GM23338 (cell line): ENCODE measurements at regions not wholly inside any gene's neighbourhood (a gene's known extent, or its start where the extent isn't known, plus 50 kb on each side); places are given as distances from the start of the nearest gene placed in this dataset.

Source experiments
- ATAC-seq: fragments of 200-7000 bp; cut with Tn5 transposase; 3 replicates; pipeline ENCODE4 v1.9.1; 2020
- DNase-seq: peaks from one replicate; pipeline ENCODE4 v3.0.0-alpha.2; 2015; ENCODE audit warnings: low spot score
- H2AFZ ChIP-seq: fragments of 200-600 bp; sonication (generic); 2 replicates; pipeline ENCODE4 v1.8.0; 2016; ENCODE audit warnings: antibody characterized with exemption, mild to moderate bottlenecking, moderate library complexity
- H3F3A ChIP-seq: fragments of 200-600 bp; sonication (generic); replicated peaks from 2 replicates; pipeline ENCODE4 v1.8.0; 2017; ENCODE audit warnings: antibody characterized with exemption, mixed run types, low read depth
- H3K27ac ChIP-seq: fragments of 200-600 bp; sonication (generic); 2 replicates; pipeline ENCODE4 v1.6.1; 2016; ENCODE audit warnings: low read depth
- H3K27me3 ChIP-seq: fragments of 200-600 bp; sonication (generic); 2 replicates; pipeline ENCODE4 v1.8.0; 2016; ENCODE audit warnings: mild to moderate bottlenecking, mixed run types, moderate library complexity; ENCODE audit not compliant: insufficient read depth
- H3K36me3 ChIP-seq: fragments of 200-600 bp; sonication (generic); 2 replicates; pipeline ENCODE4 v1.8.0; 2016; ENCODE audit warnings: mild to moderate bottlenecking; ENCODE audit not compliant: insufficient read depth
- H3K4me1 ChIP-seq: fragments of 200-600 bp; sonication (generic); 2 replicates; pipeline ENCODE4 v1.8.0; 2016; ENCODE audit warnings: mild to moderate bottlenecking, moderate library complexity; ENCODE audit not compliant: insufficient read depth
- H3K4me2 ChIP-seq: fragments of 200-600 bp; sonication (generic); 2 replicates; pipeline ENCODE4 v1.7.1; 2017; ENCODE audit warnings: mixed run types
- H3K4me3 ChIP-seq: fragments of 200-600 bp; sonication (generic); 2 replicates; pipeline ENCODE4 v1.6.1; 2016; ENCODE audit warnings: mixed run types
- H3K79me2 ChIP-seq: fragments of 200-600 bp; sonication (generic); replicated peaks from 2 replicates; pipeline ENCODE4 v1.8.0; 2017; ENCODE audit warnings: mild to moderate bottlenecking; ENCODE audit not compliant: insufficient read depth
- H3K9me2 ChIP-seq: fragments of 200-600 bp; sonication (generic); 2 replicates; pipeline ENCODE4 v1.8.0; 2017; ENCODE audit not compliant: insufficient read depth
- H4K20me1 ChIP-seq: fragments of 200-600 bp; sonication (generic); replicated peaks from 2 replicates; pipeline ENCODE4 v1.8.0; 2017; ENCODE audit warnings: mild to moderate bottlenecking; ENCODE audit not compliant: insufficient read depth
- H3K27ac Mint-ChIP-seq: 2 replicates; pipeline ENCODE4 v1.8.0; 2020; ENCODE audit warnings: inconsistent platforms, mild to moderate bottlenecking, moderate library complexity, mixed read lengths
- H3K27me3 Mint-ChIP-seq: 3 replicates; pipeline ENCODE4 v1.8.0; 2022; ENCODE audit warnings: low read depth, mild to moderate bottlenecking, moderate library complexity, mixed read lengths, inconsistent platforms; ENCODE audit not compliant: insufficient read depth, poor library complexity
- H3K36me3 Mint-ChIP-seq: 3 replicates; pipeline ENCODE4 v1.8.0; 2021; ENCODE audit warnings: low read depth, mild to moderate bottlenecking, inconsistent platforms, moderate library complexity, mixed read lengths
- H3K4me1 Mint-ChIP-seq: 3 replicates; pipeline ENCODE4 v1.8.0; 2020; ENCODE audit warnings: mild to moderate bottlenecking, inconsistent platforms, mixed read lengths
- H3K4me3 Mint-ChIP-seq: 3 replicates; pipeline ENCODE4 v1.8.0; 2021; ENCODE audit warnings: moderate library complexity, mild to moderate bottlenecking, inconsistent platforms, mixed read lengths
- H3K9me3 Mint-ChIP-seq: 3 replicates; pipeline ENCODE4 v1.8.0; 2020; ENCODE audit warnings: moderate library complexity, mild to moderate bottlenecking, inconsistent platforms, mixed read lengths
- CREB1 ChIP-seq: fragments of 250-450 bp; sonication (Bioruptor Pico); IDR thresholded peaks from 2 replicates; pipeline ENCODE4 v1.5.0; 2020; ENCODE audit warnings: low read depth, mild to moderate bottlenecking, moderate library complexity
- JUNB ChIP-seq: IDR thresholded peaks from one replicate; pipeline ENCODE4 v1.6.1; 2016; ENCODE audit warnings: antibody characterized with exemption; ENCODE audit not compliant: unreplicated experiment
- NANOG ChIP-seq: IDR thresholded peaks from 2 replicates; pipeline ENCODE4 v1.6.1; 2016; ENCODE audit warnings: antibody characterized with exemption, borderline replicate concordance
- STAT1 ChIP-seq: IDR thresholded peaks from one replicate; pipeline ENCODE4 v1.6.1; 2016; ENCODE audit warnings: antibody characterized with exemption; ENCODE audit not compliant: unreplicated experiment
- ZNF114 ChIP-seq: fragments of 250-450 bp; sonication (Bioruptor Pico); IDR thresholded peaks from 2 replicates; pipeline ENCODE4 v1.5.0; 2020; ENCODE audit warnings: mild to moderate bottlenecking, moderate library complexity
- TF ChIP-seq, protein P1 (sequence below), 2 experiments: fragments of 200-600 bp in 1 of 2; sonication (generic) in 1 of 2; conservative IDR thresholded peaks; 2 replicates each; pipeline versions ENCODE4 v1.5.1 to v1.6.1; 2016 to 2017; ENCODE audit warnings: antibody characterized with exemption in 2 of 2, low read depth in 2 of 2, mild to moderate bottlenecking in 2 of 2, moderate library complexity in 1 of 2
- TF ChIP-seq, protein P2 (sequence below): IDR thresholded peaks from one replicate; pipeline ENCODE4 v1.6.1; 2018; ENCODE audit warnings: antibody characterized with exemption; ENCODE audit not compliant: unreplicated experiment
- TF ChIP-seq, protein P3 (sequence below): IDR thresholded peaks from 2 replicates; pipeline ENCODE4 v1.6.1; 2016; ENCODE audit warnings: antibody characterized with exemption

DNA sequence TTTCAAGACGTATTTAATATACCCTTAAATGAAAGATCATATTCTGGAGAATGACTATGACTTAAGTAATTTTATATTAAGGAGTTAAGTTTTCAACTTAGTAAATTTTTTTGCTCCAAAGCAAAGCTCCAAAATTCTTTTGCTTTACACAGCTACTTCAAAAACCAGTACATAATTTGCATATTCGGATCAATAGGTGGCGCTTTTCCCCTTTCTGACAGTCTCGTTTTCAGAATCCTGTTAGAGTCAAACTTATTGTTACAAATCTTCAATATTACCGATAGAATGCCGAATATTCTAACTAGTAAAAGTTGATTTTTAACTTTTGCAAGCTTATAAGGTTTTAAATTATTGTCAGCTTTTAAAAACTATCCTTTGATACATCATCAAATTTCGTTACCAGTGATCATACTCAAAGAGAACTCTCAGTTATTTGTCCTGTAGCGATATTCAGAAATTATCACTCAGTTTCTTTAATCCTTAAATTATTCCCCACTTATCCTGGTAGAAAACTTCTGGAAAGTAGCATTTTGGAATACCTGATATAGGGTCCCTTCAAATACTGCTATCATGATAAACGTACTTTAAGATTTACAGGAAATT, 852.7 kb upstream of the KLHL1 start:
- Histone ChIP-seq H3K79me2 (no peaks in the 10 kb centered on the region), H3K4me1 (no peaks in the 10 kb centered on the region), H3K36me3 (no peaks in the 10 kb centered on the region), H3K27ac (no peak overlapping the region), H4K20me1 (no peaks in the 10 kb centered on the region; the same call in 1 of the 2 replicates), H3F3A (no peaks in the 10 kb centered on the region), H3K4me3 (no peak overlapping the region), H2AFZ (no peak overlapping the region), H3K9me2 (no peaks in the 10 kb centered on the region), H3K4me2 (no peak overlapping the region), H3K27me3 (no peaks in the 10 kb centered on the region)
- ATAC-seq (no peak), DNase-seq (peak; percentile 26)
- TF ChIP-seq, protein P1, sequence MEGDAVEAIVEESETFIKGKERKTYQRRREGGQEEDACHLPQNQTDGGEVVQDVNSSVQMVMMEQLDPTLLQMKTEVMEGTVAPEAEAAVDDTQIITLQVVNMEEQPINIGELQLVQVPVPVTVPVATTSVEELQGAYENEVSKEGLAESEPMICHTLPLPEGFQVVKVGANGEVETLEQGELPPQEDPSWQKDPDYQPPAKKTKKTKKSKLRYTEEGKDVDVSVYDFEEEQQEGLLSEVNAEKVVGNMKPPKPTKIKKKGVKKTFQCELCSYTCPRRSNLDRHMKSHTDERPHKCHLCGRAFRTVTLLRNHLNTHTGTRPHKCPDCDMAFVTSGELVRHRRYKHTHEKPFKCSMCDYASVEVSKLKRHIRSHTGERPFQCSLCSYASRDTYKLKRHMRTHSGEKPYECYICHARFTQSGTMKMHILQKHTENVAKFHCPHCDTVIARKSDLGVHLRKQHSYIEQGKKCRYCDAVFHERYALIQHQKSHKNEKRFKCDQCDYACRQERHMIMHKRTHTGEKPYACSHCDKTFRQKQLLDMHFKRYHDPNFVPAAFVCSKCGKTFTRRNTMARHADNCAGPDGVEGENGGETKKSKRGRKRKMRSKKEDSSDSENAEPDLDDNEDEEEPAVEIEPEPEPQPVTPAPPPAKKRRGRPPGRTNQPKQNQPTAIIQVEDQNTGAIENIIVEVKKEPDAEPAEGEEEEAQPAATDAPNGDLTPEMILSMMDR (conservative IDR thresholded peaks at IDR 0.05; ENCODE audit: low read depth in 2 of 2) = peak; percentile 63 to 70
- TF ChIP-seq ZNF114 (CRISPR knock-in tag) = no peak
- TF ChIP-seq, protein P2, sequence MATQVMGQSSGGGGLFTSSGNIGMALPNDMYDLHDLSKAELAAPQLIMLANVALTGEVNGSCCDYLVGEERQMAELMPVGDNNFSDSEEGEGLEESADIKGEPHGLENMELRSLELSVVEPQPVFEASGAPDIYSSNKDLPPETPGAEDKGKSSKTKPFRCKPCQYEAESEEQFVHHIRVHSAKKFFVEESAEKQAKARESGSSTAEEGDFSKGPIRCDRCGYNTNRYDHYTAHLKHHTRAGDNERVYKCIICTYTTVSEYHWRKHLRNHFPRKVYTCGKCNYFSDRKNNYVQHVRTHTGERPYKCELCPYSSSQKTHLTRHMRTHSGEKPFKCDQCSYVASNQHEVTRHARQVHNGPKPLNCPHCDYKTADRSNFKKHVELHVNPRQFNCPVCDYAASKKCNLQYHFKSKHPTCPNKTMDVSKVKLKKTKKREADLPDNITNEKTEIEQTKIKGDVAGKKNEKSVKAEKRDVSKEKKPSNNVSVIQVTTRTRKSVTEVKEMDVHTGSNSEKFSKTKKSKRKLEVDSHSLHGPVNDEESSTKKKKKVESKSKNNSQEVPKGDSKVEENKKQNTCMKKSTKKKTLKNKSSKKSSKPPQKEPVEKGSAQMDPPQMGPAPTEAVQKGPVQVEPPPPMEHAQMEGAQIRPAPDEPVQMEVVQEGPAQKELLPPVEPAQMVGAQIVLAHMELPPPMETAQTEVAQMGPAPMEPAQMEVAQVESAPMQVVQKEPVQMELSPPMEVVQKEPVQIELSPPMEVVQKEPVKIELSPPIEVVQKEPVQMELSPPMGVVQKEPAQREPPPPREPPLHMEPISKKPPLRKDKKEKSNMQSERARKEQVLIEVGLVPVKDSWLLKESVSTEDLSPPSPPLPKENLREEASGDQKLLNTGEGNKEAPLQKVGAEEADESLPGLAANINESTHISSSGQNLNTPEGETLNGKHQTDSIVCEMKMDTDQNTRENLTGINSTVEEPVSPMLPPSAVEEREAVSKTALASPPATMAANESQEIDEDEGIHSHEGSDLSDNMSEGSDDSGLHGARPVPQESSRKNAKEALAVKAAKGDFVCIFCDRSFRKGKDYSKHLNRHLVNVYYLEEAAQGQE = no peak
- H3K36me3 Mint-ChIP-seq = no peaks in the 10 kb centered on the region
- H3K9me3 Mint-ChIP-seq = no peaks in the 10 kb centered on the region
- H3K27me3 Mint-ChIP-seq = no peaks in the 10 kb centered on the region
- H3K4me3 Mint-ChIP-seq = no peak overlapping the region
- H3K4me1 Mint-ChIP-seq = no peaks in the 10 kb centered on the region
- H3K27ac Mint-ChIP-seq = no peak overlapping the region

DNA sequence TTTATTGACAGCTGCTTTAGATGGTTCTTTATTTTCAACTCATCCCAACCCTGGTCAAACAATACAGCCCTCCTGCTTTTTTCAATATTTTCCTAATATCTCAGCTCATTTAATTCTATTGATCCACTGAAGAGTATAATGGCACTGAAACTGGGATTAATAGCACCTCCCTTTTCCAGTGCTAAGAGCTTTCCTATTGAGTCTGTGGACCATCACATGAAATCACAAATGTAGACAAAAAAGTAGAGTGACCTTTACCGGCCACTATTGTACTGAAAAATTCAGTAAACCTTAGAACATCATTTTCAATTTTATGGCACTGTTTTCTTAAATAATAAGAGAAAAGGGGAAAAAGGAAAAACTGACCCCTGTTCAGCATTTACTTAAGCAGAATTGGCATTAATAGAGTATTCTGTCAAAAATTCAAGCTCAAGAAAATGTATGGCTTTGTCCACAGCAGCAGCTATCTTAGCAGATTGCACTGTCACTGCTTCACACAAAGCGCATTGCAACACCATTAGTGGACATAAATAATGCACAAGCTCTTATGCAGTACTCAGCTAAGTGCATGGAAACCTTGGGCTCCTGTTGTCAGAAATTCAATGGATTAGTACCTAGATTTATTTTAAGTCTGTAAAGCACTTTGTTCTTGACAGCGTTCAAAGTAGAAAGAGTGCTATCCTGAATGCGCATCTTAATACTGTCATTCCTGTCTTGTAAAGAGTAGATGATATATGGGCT, 851.0 kb upstream of the KLHL1 start:
- Mint-ChIP-seq H3K36me3 (no peaks in the 10 kb centered on the region), H3K27me3 (no peaks in the 10 kb centered on the region), H3K27ac (no peak overlapping the region), H3K4me3 (no peak overlapping the region), H3K9me3 (no peaks in the 10 kb centered on the region), H3K4me1 (no peaks in the 10 kb centered on the region)
- no peaks in the 10 kb centered on the region for H3K4me1 ChIP-seq
- H3F3A ChIP-seq = no peaks in the 10 kb centered on the region
- H3K36me3 ChIP-seq = no peaks in the 10 kb centered on the region
- no peak for ATAC-seq
- no peaks in the 10 kb centered on the region for H3K27me3 ChIP-seq
- H3K79me2 ChIP-seq = no peaks in the 10 kb centered on the region
- H4K20me1 ChIP-seq = no peaks in the 10 kb centered on the region; the same call in 1 of the 2 replicates
- no peak overlapping the region for H3K4me3 ChIP-seq
- no peak for DNase-seq
- no peaks in the 10 kb centered on the region for H3K9me2 ChIP-seq
- no peak overlapping the region for H3K27ac ChIP-seq
- no peak overlapping the region for H3K4me2 ChIP-seq
- no peak overlapping the region for H2AFZ ChIP-seq
- TF ChIP-seq JUNB (no peak), STAT1 (no peak), CREB1 (no peak), NANOG (no peak)
- TF ChIP-seq, protein P3, sequence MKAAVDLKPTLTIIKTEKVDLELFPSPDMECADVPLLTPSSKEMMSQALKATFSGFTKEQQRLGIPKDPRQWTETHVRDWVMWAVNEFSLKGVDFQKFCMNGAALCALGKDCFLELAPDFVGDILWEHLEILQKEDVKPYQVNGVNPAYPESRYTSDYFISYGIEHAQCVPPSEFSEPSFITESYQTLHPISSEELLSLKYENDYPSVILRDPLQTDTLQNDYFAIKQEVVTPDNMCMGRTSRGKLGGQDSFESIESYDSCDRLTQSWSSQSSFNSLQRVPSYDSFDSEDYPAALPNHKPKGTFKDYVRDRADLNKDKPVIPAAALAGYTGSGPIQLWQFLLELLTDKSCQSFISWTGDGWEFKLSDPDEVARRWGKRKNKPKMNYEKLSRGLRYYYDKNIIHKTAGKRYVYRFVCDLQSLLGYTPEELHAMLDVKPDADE = no peak
- TF ChIP-seq, protein P1 (conservative IDR thresholded peaks at IDR 0.05; ENCODE audit: low read depth in 2 of 2) = no peak
